Activated CD8-positive, alpha-beta memory T cell treated with anti-CD3 and anti-CD28 coated beads for 1 hour (primary cell): ENCODE measurements at regions not wholly inside any gene's neighbourhood (a gene's known extent, or its start where the extent isn't known, plus 50 kb on each side); places are given as distances from the start of the nearest gene placed in this dataset.

Experiments used
- DNase-seq, 2 donors: peaks; one replicate each; pipeline ENCODE4 v3.0.0-alpha.2; 2020; ENCODE audit warnings: low read depth in 1 of 2; ENCODE audit errors: extremely low read depth in 1 of 2

DNA sequence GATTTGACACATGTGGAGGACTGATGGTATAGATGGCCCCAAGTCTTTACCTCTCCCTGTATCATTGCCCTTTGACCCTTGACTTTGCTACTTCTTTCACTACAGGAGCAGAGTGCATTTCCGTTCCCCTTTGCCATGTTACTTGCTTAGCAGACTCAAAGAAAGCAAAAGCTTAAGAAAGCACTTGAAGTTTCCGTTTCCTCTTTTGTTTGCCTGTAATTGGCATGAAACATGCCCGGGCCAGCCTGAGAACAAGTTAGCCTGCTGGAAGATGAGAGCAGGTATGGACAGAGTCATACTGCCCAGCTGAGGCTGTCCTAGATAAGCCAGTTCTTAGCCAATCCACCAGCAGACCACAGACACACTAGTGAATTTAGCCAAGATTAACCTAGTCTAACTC lies 206.0 kb downstream of the BCOR start:
- no peak for DNase-seq

DNA sequence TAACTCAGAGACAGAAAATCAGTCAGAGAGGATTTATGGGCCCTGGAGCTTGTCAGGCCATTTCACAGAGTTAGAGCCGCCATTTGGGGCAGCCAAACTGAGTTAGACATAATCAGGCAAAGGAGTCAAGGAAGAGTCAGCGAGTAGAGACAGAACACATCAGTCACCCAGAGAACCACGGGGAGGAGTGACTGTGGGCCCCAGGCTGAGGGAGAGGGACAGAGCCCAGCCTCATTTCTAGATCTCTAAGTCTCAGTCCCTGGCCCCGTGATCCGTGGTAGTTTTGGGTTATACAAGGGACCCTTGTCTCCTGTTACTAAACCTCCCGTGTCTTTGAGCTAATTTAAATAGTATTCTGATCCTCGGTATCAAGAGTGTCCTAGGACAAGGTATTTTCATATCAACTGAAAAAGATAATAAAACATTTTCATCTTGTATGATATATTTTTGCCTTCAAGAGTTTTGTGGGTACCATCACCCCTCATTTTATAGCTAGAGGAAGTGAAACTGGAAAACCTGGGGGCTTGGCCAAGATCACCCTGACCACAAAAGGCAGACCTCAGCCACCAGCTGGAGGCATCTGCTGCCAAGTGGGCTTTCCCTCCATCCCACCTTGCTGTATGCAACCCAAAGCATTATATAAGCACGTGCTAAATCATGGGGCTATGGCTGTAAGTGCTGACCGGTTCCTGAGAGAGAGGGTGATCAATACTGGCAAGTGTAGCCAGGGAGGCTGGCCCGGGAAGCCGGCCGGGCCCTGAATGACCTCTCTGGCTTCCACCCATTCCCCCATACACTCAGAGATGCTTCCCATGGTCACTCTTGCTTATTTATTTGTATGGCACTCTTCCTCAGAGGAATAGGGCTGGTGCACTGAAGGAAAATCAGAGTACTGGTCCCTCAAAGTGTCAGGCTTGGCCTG lies 204.1 kb downstream of the BCOR start:
- DNase-seq = no peak

DNA sequence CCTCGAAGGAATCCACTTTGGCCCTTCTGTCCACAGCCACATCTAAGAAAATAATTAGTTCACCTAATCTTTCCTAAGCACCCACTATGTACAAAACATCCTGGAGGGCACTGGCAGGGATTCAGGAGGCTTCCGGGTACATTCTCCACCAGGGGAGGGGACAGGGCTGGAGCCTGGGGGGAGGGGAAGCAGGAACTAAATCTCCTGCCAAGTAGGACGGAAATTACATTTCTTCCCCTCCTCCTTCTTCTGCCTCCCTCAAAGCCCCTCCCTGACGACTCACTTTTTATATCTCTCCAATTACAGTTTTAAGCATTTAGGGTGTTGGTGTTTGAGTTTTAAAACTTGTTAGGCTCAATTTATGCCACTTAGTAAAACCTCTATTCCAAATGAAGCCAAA lies 203.1 kb downstream of the BCOR start:
- no peak for DNase-seq

DNA sequence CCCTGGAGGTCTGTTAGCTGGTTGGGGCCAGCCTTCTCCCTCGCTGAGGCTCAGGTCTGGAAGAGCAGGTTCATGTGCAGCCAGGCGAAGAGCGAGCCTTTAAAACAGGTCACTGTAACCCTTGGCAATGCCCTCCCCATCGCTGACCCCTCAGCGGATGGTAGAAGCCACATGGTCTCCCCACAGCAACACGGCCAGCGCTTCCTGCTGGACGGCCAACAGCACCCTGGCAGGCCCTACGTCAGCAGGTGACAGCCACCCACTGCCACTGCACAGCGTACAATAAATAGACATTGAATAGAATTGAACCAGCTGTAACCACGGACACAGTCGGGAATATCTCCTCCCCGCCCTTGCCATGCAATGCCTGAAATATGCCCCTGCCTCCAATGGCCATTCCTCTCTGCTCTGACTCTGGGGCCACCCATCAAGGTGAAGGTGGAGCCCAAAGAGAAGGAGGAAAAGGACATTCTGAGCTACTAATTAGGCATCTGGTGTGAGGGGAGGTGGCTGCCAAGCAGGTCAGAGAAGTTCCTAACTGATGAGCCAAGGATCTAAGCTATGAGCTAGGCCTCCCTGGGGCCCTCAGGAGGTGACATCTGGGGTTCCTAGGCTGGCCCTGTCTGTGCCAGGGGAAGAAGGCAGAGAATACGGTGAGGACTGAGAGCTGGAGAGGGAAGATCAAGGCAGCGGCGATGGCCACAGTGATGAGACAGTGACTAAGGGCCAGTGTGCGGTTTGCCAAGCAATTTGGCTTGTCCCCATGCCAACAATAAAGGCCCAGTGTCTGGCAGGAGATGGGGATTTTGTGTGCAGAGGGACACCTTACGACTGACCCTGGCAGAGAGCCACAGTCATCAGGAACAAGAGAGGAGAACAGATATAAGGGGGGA lies 202.3 kb downstream of the BCOR start:
- DNase-seq = no peak

DNA sequence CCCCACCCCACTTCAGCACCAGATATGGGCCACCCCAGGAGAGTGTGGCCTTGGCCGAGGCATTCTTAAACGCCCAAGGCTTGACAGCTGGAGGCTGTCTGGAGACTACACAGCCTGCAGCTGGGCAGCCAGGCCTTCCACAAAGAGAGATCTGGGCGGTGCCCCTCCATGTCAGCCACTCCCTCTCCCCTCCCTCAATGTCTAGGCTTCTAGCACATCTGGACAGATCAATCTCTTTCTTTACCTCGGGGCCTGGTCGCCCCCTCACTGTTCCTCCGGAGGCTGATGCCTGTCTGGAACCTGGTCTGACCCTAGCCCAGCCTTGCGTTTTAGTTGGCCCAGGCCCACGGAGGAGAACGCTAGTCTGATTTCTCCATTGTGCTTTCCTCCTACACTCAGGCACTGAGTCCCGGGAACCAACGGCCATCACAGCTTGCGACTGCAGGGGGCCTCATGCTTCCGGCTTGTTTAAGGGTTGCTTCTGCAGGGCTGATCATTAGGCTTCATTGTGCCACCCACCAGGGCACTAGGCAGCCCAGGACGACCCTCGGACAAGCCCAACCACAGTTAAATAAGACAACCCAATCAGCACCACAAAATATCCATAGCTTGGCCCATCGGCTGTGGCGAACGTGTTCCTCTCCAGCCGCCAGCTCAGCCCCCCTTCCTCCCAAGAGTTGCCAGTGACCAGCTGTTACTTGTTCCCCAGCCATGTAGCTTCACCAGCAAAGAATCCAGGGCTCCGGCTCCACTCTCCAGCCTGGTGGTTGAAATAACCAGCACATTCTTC lies 200.6 kb downstream of the BCOR start:
- no peak for DNase-seq

DNA sequence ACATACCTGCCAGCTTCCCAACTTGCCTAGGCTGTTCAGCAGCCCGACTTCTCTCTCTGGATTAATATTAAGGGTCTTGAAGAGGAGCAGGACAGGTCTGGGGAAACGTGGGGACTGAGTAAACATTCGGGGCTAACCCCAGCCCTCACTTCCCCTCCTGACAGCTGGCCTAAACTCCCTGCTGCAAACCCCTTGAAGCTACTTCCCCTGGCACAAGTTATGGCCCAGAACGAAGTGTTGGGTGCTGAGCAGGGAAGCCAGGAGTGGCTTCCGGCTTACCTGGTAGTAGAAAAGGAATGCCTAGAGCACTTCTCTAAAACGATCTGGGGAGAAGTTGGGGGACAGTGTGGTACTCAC lies 200.0 kb downstream of the BCOR start:
- DNase-seq = no peak

DNA sequence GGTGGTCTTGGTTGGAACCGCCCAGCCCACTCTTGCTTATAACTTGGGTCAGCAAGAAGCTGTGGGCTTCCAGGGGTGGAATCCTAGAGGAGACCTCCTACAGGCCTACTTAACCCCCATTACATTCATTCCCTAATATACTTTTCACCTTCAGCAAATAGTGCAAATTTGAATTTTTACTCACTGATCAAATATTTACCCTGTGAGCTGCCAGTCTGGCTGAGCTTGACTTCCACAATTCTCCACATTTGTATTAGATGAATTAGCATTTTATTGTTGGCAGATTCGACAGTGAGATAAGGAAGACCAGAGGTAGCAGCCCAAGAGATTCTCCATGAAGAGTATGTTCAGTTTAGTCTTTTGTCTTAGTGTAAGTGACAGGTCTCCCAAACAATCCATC lies 199.6 kb downstream of the BCOR start:
- no peak for DNase-seq

DNA sequence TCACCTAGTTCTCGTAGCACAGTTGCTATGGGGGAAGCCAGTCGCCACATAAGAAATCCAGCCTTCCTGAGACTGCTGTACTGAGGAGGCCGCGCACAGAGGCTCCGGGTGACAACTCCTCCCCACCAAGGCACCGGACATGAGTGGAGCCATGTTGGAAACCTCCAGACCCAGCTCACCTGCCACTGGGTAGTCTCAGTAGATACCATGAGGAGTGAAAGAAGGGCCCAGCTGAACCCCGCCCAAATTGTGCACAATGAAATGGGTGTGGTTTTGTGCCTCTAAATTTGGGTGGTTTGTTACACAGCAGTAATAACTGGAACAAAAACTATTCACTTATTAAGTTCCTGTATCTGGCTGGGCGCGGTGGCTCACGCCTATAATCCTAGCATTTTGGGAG lies 198.7 kb downstream of the BCOR start:
- no peak for DNase-seq

DNA sequence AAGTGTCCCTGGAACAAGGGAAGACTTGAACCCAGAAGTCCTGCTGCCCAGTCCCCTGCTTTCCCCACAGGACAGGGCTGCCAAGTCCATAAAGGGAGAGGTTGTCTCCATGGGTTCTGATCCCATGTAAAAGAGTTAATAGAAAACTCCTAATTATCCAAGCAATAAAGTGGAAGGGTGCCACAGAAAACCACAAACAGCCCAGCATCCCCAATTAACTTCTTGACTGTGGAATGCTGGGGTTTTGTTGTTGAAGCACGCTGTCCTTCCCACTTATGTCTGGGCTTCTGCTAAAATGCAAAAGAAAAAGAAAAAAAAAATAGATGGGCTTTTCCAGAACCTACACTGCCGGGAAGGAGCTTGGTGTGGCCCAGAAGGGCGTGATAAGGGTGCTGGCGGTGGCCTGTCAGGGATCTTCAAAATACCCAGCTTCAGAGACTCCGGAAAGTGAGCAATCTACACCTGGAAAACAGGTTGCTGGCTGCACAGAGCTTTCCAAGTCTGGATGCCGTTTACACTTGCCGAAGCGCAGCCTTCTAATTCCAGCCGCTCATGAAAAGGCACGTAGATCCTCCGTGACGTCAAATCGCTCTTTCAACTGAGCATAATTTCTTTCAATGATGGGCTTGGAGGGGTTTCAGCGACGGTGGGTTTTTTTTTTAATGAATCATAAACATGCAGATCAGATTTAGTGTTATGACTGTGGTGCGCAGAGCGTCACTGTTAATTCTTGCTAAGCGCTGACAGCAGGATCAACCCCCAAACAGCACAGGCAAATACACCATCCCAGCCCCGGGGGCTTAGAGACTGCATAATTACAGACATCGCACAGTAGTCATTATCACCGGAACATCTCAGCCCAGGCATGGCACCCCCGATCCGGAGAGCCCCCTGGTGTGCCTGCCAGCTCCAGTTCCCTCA lies 197.6 kb downstream of the BCOR start:
- no peak for DNase-seq

DNA sequence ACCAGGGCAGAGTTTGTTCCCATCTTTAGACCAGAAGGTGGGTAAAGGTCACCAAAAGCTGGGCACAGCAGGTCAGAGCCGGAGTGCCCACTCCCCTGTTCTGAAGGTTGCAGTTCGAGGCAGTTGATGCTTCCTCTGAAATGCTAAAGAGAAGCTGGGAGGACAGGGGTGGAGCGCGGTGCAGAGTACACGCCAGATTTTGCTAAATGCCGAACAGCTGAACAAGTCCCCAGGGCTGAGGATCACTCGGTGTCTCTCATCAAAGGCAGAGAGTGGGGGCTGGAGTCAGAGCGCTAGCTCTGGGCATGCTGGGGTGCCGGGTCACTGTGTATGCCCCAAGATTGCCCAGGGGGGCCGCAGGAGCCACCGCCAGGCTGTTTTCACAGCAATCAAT lies 197.0 kb downstream of the BCOR start:
- no peak for DNase-seq

DNA sequence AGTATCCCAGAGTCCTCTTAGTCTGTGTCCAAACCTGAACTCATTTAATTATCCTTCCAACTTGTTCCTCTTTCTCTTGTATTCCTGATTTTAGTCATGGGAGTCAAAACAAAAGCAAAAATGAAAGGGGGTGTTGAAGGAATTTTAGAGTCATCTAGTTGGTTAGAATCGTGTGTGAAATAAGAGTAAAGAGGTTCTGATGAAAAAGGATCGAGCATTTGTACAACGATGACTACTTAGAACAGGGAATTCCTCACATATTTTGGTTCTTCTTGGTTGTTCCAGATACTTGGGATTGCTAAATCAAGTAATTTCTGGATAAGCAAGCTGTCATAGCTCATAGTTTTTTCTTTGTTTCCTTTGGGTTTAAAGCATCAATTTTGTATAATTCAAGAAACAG lies 194.4 kb downstream of the BCOR start:
- DNase-seq = no peak

DNA sequence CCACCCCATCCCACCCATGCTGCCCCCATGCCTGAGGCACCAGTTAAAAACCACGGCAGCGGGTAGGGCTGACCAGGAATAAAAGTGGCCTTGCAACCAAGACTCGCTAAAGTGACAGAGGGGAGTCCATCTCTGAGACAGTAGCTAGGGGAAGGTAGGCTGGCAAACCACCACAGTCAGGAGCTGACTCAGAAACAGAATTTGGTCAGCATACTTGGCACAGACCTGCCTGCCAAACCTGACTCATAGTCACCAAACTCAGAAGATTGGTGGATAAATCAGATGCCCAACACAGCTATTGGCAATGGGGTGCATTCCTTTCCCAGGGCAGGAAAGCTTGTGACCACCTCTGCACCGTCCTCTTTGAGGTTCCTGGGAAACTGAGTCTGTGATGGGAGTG lies 193.8 kb downstream of the BCOR start:
- no peak for DNase-seq

DNA sequence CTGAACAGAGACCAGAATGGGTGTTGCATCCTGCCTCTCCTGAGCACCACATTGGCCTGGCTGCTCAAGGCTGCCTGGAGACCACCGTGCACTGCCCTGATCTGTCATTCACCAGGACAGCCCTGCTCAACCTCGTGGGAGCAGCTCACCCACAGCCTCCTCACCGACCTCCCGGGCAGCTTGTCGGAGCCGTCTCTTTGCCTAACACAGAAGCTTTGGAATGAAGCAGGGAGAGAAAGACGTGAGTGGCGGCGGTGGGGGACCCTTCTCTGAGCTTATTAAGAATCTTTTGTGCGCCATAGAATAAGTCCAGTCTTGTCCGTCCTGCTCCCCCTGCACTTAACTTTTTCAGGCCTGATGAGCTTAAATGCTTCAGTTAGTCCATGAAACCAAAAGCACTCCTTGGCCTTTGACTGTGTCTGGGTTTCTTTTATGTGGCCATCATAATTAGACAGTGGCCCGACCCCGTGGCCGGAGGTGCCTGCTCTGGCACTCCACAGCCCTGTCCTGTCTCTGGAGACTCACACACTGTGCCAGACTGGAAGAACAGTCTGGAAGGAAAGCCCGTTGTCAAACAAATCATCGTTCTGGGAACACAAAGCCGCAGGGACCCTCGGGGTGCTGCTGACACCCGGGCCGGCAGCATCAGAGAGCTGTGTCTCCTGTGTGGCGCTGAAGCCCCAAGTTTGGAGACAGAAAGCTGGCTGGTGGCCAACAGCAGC lies 192.8 kb downstream of the BCOR start:
- DNase-seq = no peak

DNA sequence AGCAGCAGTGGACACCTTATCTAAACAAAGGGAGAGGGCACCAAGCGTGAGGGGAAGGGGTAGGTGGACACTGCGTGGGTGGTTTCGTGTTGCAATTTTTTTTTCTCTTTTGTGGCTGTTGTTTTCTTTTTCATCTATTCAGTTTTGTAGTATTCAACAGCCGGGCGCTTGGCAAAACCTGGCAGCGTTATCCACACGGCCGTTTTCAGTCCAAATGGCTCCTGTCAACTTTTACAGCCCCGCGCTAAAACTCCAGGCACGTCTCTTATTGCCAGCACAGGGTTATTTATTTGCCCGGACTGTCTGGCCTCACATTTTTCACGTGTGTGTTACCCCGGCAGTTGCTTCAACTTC lies 192.2 kb downstream of the BCOR start:
- DNase-seq = no peak

DNA sequence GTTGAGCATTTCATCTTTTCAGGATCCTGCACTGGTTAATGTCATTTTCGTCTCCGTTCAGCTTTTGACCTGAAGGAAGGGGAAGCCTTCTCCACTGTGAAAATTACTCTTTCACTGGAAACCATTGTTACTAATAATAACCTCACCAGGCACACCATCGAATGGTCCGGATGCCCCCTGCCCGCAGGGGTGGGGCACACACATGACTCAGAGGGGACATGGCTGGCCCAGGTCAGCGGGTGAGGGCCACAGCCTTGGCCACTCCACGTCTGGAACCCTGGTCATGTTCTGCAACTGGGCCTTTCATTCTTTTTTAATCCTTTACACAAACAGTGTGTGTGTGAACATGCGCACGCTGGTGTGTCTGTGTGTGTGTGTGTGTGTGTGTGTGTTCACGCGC lies 191.8 kb downstream of the BCOR start:
- DNase-seq = no peak

DNA sequence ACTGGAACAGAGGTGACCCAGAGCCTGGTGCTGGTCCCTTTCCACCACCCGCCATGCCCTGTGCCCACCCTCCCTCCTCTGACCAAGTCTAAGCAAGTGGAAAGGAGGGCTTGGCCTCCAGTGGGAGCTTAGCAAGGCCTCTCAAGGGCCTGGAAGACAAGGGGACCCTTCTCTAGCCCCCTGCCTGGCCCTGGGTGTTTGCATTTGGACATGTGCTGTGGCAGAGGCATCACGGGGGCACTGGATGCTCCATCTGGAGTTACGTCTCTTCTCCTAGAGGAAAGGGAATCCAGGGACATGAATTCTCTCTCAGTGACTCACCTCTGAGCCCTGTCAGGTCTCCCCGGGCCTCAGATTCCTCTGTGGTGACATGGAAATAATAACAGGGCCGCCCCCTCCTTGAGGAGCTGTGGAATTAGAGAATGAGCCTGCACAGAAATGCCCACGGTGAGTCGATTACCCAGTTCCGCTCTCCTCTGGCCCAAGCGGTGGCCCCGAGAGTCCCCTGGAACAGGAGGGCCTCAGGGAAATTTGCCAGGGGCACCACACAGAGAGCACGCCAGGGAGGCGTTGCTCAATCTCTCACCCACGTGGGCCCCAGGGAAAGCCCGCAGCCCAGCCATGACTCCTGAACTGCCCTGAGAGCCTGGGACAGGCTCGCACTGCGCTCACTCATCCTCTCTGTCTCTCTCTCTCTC lies 189.6 kb downstream of the BCOR start:
- DNase-seq = no peak

DNA sequence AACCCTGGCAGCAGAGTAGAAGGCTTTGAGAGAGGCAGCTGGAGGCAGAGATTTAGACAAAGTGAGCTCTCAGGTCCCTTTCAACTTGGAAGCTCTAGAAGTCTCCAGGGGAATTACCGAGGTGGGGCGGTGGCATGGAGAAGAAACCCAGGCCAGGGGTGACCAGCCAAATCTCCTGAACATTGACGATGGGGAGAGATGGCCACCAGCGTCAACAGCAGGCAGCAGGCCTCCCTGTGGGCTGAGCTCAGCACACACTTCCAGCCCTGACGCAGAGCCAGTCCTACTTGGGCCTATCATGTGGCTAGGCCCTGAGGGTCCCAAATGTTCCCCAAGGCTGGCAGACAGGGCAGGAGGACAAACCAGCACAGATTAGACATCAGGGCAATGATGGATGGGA lies 187.8 kb downstream of the BCOR start:
- DNase-seq = no peak

DNA sequence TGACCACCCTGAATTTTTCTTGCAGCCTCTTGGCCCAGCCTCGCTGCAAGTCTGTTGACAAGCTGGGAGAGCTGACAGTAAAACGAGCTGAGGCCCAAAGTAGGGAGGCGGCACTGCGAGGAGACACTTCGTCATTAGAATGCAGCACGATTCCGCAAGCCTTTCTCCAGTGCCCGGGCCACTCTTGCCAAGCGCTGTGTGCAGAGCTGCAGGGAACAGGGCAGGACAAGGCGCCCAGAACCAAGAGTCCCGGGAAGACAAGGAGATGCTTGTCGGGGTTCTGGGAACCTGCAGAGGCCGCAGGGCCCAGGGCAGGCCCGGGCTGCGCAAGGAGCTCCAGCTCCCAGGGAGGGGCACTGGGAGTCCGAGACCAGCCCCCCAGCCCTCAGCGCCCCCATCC lies 187.1 kb downstream of the BCOR start:
- DNase-seq = no peak

DNA sequence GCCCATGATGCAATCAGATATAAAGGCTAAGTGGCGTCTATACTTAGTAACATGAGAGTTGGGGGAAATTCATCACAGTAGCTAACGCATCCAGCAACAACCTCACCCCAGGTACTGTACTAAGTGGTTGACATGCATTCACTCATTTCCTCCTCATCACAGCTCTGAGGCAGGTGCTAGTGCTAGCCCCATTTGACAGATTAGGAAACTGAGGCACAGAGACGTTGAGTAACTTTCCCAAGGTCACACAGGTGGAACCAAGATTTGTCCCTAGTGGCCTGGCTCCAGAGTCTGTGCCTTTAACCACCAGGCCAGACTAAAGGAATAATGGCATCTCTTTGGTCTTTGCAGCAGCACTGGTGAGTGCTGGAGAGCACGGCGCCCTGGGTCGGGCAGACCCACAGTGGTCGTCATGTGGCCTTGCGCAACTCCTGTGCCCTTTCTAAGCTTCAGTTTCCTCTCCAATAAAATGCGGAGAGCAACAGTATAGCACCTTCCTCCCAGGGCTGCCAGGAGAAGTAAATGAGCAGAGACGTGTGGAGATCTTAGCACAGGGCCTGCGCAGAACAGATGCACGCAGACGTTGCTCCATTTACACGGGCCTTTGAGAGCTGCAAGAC lies 186.4 kb downstream of the BCOR start:
- no peak for DNase-seq
